H9 (cell line): ENCODE measurements at regions not wholly inside any gene's neighbourhood (a gene's known extent, or its start where the extent isn't known, plus 50 kb on each side); places are given as distances from the start of the nearest gene placed in this dataset.
A peak's percentile ranks its signal among the peaks of the same experiment; 100 is the strongest.

Experiments
- DNase-seq: peaks from one replicate; pipeline ENCODE4 v3.0.0-alpha.2; 2017
- H2AFZ ChIP-seq: one replicate; pipeline ENCODE4 v1.6.1; 2013; ENCODE audit warnings: mild to moderate bottlenecking, low read length, control low read depth, moderate library complexity
- H2AK5ac ChIP-seq: 2 replicates; pipeline ENCODE4 v1.6.1; 2013; ENCODE audit warnings: low read length, control low read depth, mixed read lengths; ENCODE audit not compliant: insufficient read length
- H2BK120ac ChIP-seq: one replicate; pipeline ENCODE4 v1.6.1; 2013; ENCODE audit warnings: low read depth, mild to moderate bottlenecking, low read length, control low read depth, inconsistent platforms; ENCODE audit not compliant: poor library complexity, severe bottlenecking
- H2BK12ac ChIP-seq: 2 replicates; pipeline ENCODE4 v1.6.1; 2013; ENCODE audit warnings: low read length, control low read depth, mixed read lengths, low read depth; ENCODE audit not compliant: insufficient read length
- H2BK15ac ChIP-seq: 2 replicates; pipeline ENCODE4 v1.6.1; 2013; ENCODE audit warnings: low read depth, low read length, control low read depth
- H2BK20ac ChIP-seq: one replicate; pipeline ENCODE4 v1.6.1; 2013; ENCODE audit warnings: low read depth, mild to moderate bottlenecking, low read length, control low read depth, inconsistent platforms; ENCODE audit not compliant: poor library complexity, severe bottlenecking
- H2BK5ac ChIP-seq: 2 replicates; pipeline ENCODE4 v1.6.1; 2013; ENCODE audit warnings: low read length, control low read depth, mixed read lengths; ENCODE audit not compliant: insufficient read length
- H3K14ac ChIP-seq: 2 replicates; pipeline ENCODE4 v1.6.1; 2013; ENCODE audit warnings: low read length, control low read depth; ENCODE audit not compliant: insufficient read depth
- H3K18ac ChIP-seq: 2 replicates; pipeline ENCODE4 v1.6.1; 2013; ENCODE audit warnings: low read depth, mild to moderate bottlenecking, mixed read lengths, low read length, control low read depth; ENCODE audit not compliant: insufficient read length
- H3K23ac ChIP-seq: 2 replicates; pipeline ENCODE4 v1.6.1; 2013; ENCODE audit warnings: low read length, control low read depth, mixed read lengths, low read depth; ENCODE audit not compliant: insufficient read length
- H3K23me2 ChIP-seq: 2 replicates; pipeline ENCODE4 v1.6.1; 2013; ENCODE audit warnings: low read depth, mild to moderate bottlenecking, mixed read lengths, low read length, control low read depth; ENCODE audit not compliant: insufficient read length, poor library complexity, severe bottlenecking
- H3K27ac ChIP-seq: 2 replicates; pipeline ENCODE4 v1.5.1; 2013; ENCODE audit warnings: low read length, control low read depth, mixed read lengths, low read depth; ENCODE audit not compliant: insufficient read length
- H3K27me3 ChIP-seq: 2 replicates; pipeline ENCODE4 v1.6.1; 2013; ENCODE audit warnings: low read length, control low read depth, inconsistent platforms; ENCODE audit not compliant: insufficient read depth
- H3K4ac ChIP-seq: 2 replicates; pipeline ENCODE4 v1.6.1; 2013; ENCODE audit warnings: low read depth, mild to moderate bottlenecking, control low read depth, inconsistent platforms, low read length, moderate library complexity
- H3K4me1 ChIP-seq: 2 replicates; pipeline ENCODE4 v1.6.1; 2013; ENCODE audit warnings: low read length, control low read depth, inconsistent platforms; ENCODE audit not compliant: insufficient read depth
- H3K4me2 ChIP-seq: 2 replicates; pipeline ENCODE4 v1.6.1; 2013; ENCODE audit warnings: low read length, control low read depth, mixed read lengths; ENCODE audit not compliant: insufficient read length, insufficient read depth
- H3K56ac ChIP-seq: 2 replicates; pipeline ENCODE4 v1.6.1; 2013; ENCODE audit warnings: low read depth, mild to moderate bottlenecking, mixed read lengths, low read length, control low read depth; ENCODE audit not compliant: insufficient read length
- H3K79me1 ChIP-seq: 2 replicates; pipeline ENCODE4 v1.6.1; 2013; ENCODE audit warnings: low read depth, mild to moderate bottlenecking, moderate library complexity, low read length, control low read depth, inconsistent platforms; ENCODE audit not compliant: insufficient read depth, poor library complexity, severe bottlenecking
- H3K79me2 ChIP-seq: 2 replicates; pipeline ENCODE4 v1.6.1; 2013; ENCODE audit warnings: low read length, control low read depth, inconsistent platforms; ENCODE audit not compliant: insufficient read depth
- H3K9ac ChIP-seq: 2 replicates; pipeline ENCODE4 v1.6.1; 2013; ENCODE audit warnings: low read length, control low read depth, mixed read lengths; ENCODE audit not compliant: insufficient read length; ENCODE audit errors: extremely low read depth
- H3K9me3 ChIP-seq: one replicate; pipeline ENCODE4 v1.6.1; 2013; ENCODE audit warnings: low read depth, low read length, inconsistent platforms; ENCODE audit not compliant: control insufficient read depth
- H3T11ph ChIP-seq: one replicate; pipeline ENCODE4 v1.6.1; 2013; ENCODE audit warnings: mild to moderate bottlenecking, low read length, control low read depth, inconsistent platforms
- H4K20me1 ChIP-seq: one replicate; pipeline ENCODE4 v1.6.1; 2013; ENCODE audit not compliant: control insufficient read depth, insufficient read length, insufficient read depth
- H4K5ac ChIP-seq: 2 replicates; pipeline ENCODE4 v1.6.1; 2013; ENCODE audit warnings: low read depth, mild to moderate bottlenecking, mixed read lengths, low read length, control low read depth; ENCODE audit not compliant: insufficient read length
- H4K8ac ChIP-seq: replicated peaks from 2 replicates; pipeline ENCODE4 v1.6.1; 2013; ENCODE audit warnings: low read length, control low read depth, mixed read lengths, low read depth; ENCODE audit not compliant: insufficient read length
- H4K91ac ChIP-seq: 2 replicates; pipeline ENCODE4 v1.6.1; 2013; ENCODE audit warnings: low read depth, mild to moderate bottlenecking, moderate library complexity, mixed read lengths, low read length, control low read depth; ENCODE audit not compliant: insufficient read length
- H3K27ac Mint-ChIP-seq, 3 experiments: 2 replicates in 2 of 3; 3 replicates in 1 of 3; pipeline ENCODE4 v1.8.0; 2020 to 2021; ENCODE audit warnings: mixed read lengths in 3 of 3, mild to moderate bottlenecking in 1 of 3, moderate library complexity in 1 of 3
- H3K27me3 Mint-ChIP-seq: 2 replicates; pipeline ENCODE4 v1.8.0; 2021; ENCODE audit warnings: low read depth, mild to moderate bottlenecking, moderate library complexity, mixed read lengths
- H3K36me3 Mint-ChIP-seq, 3 experiments: 2 replicates in 2 of 3; 3 replicates in 1 of 3; pipeline ENCODE4 v1.8.0; 2020 to 2021; ENCODE audit warnings: low read depth in 3 of 3, mixed read lengths in 3 of 3; ENCODE audit not compliant: insufficient read depth in 1 of 3
- H3K4me1 Mint-ChIP-seq, 2 experiments: 2 replicates each; pipeline ENCODE4 v1.8.0; 2020; ENCODE audit warnings: mixed read lengths in 2 of 2
- H3K4me3 Mint-ChIP-seq, 2 experiments: 2 replicates in 1 of 2; 3 replicates in 1 of 2; pipeline ENCODE4 v1.8.0; 2020 to 2021; ENCODE audit warnings: mild to moderate bottlenecking in 2 of 2, mixed read lengths in 2 of 2, moderate library complexity in 1 of 2
- H3K9me3 Mint-ChIP-seq, 2 experiments: 2 replicates in 1 of 2; 3 replicates in 1 of 2; pipeline ENCODE4 v1.8.0; 2020; ENCODE audit warnings: mild to moderate bottlenecking in 2 of 2, mixed read lengths in 2 of 2, moderate library complexity in 1 of 2
- CTCF ChIP-seq: fragments of 200-600 bp; sonication (generic); conservative IDR thresholded peaks from 3 replicates; pipeline ENCODE4 v1.8.0; 2021; ENCODE audit warnings: antibody characterized with exemption, mild to moderate bottlenecking
- WGBS: extraction: QIAGEN DNeasy Blood & Tissue Kit; methylation state at CpG from one replicate; pipeline ENCODE4 v1.1.7; 2013; ENCODE audit warnings: missing lambda C conversion rate, low lambda C conversion rate, mixed read lengths; ENCODE audit not compliant: insufficient read length; ENCODE audit errors: extremely low coverage; 5-methylcytosine and 5-hydroxymethylcytosine counted together

DNA sequence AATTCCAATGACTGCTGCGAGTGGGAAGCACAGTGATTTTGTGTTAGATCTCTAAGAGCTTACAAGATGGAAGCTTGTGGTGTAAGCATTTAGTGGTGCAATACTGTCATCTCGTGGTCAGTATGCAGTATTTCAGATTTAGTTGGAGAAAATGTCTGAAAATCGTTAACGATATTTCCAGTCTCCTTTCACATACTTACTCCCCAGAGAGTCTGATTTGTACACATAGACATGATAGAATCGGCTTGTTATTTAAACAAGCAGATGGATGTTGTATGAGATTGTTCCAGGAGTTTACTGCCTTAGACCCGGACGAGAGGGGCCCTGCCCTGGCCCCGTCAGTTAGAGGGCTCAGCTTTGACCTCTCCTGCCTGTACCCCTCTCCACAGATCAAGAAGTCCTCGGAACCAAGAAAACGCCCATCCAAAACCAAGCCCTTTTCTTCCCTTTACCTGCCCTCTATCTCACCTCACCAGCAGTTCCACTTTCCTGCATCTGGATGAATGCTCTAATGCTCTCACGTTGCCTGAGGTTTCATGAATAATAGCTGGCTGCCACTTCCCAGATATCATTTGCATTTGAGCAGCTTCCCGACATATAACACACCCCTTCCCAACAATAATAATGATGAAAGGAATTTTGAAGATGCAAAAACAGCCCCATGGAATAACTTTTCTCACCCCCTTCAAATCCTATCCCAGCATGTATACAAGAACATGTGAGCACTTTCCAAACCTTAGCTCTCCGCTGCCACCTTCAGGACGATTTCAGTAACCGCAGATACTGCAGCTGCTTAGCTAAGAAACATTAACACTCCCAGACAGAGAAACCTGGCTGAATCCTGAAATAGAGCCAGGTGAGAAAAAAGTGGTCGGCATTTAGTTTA, 247.3 kb downstream of the LTN1 start:
- H3K27me3 ChIP-seq = no peaks in the 10 kb centered on the region
- H3K14ac ChIP-seq = no peak overlapping the region
- no peaks in the 10 kb centered on the region for H3K79me2 ChIP-seq
- H2BK120ac ChIP-seq = no peak overlapping the region
- no peak overlapping the region for H2AK5ac ChIP-seq
- H2BK12ac ChIP-seq = no peak overlapping the region
- no peaks in the 10 kb centered on the region; the same call in 1 of the 2 replicates for H3K27me3 Mint-ChIP-seq
- no peak overlapping the region for H3K9ac ChIP-seq
- H4K91ac ChIP-seq = no peak overlapping the region
- H3K56ac ChIP-seq = no peak overlapping the region
- no peak overlapping the region for H2BK5ac ChIP-seq
- H3K4me3 Mint-ChIP-seq = no peak overlapping the region
- H3K4ac ChIP-seq = no peak overlapping the region
- no peak overlapping the region for H3K18ac ChIP-seq
- peak overlapping the region; percentile 26 for H3K4me2 ChIP-seq
- no peak overlapping the region for H2BK15ac ChIP-seq
- peaks cover 0 to 7% (median 0%) of the 10 kb centered on the region in 3 experiments; a peak in 1 of 7 replicates for H3K36me3 Mint-ChIP-seq
- DNase-seq = peak; percentile 74
- no peaks in the 10 kb centered on the region for H3K79me1 ChIP-seq
- peaks cover 2% of the 10 kb centered on the region for H3K23me2 ChIP-seq
- peaks cover 0 to under 1% of the 10 kb centered on the region in 2 experiments; a peak in 1 of 4 replicates for H3K4me1 Mint-ChIP-seq
- H4K5ac ChIP-seq = no peak overlapping the region
- no peaks in the 10 kb centered on the region for H3K9me3 ChIP-seq
- H3K9me3 Mint-ChIP-seq = peaks cover 0 to 4% of the 10 kb centered on the region in 2 experiments; a peak in 1 of 5 replicates
- no peaks in the 10 kb centered on the region for H3K4me1 ChIP-seq
- H3K27ac Mint-ChIP-seq = no peak overlapping the region
- H2BK20ac ChIP-seq = no peak overlapping the region
- no peaks in the 10 kb centered on the region for H4K20me1 ChIP-seq
- no peak overlapping the region for H3T11ph ChIP-seq
- WGBS = no CpG with 5 or more reads among the region's 16 CpGs
- H2AFZ ChIP-seq = no peak overlapping the region
- no peak overlapping the region for H3K27ac ChIP-seq
- H4K8ac ChIP-seq = no peak overlapping the region
- H3K23ac ChIP-seq = no peak overlapping the region
- TF ChIP-seq CTCF = peak; percentile 91
